Endothelial cell of umbilical vein (primary cell): ENCODE measurements at regions not wholly inside any gene's neighbourhood (a gene's known extent, or its start where the extent isn't known, plus 50 kb on each side); places are given as distances from the start of the nearest gene placed in this dataset.

Experiments
- BruUV-seq: library from RNA; stranded (reverse); fragments of 400-500 nt; replicated peaks from 2 replicates; lab custom pipeline; 2021; lab: Mats Ljungman, UMichigan
- CTCF ChIA-PET: fragments of 300-600, 350-600 bp; sonication (Branson Sonifier 250); formaldehyde crosslinking; loops from one replicate; lab custom pipeline; 2021; ENCODE audit warnings: antibody characterized with exemption, inconsistent platforms; lab: Charles Lee
- POLR2A ChIA-PET: fragments of 300-600, 350-600 bp; sonication (Branson Sonifier 250); formaldehyde crosslinking; loops from one replicate; lab custom pipeline; 2021; ENCODE audit warnings: antibody characterized with exemption, inconsistent platforms; lab: Charles Lee
- DNase-seq: peaks from one replicate; pipeline ENCODE4 v3.0.0-alpha.2; 2011; ENCODE audit warnings: low read depth, low spot score
- FAIRE-seq: peaks from 2 replicates; lab custom pipeline; 2011; peaks lifted over from hg19 to GRCh38; lab: Jason Lieb, UNC
- H2AFZ ChIP-seq: 2 replicates; pipeline ENCODE4 v1.6.0; 2012; ENCODE audit warnings: low read depth, low read length, control low read depth, inconsistent platforms
- H3K27ac ChIP-seq: 2 replicates; pipeline ENCODE4 v1.5.1; 2011; ENCODE audit warnings: low read depth, mild to moderate bottlenecking, control low read depth, low read length, moderate library complexity; ENCODE audit not compliant: insufficient read depth
- H3K27me3 ChIP-seq, 2 experiments: 2 replicates each; pipeline versions ENCODE4 v1.6.0 to v1.6.1; 2011; ENCODE audit warnings: low read length in 2 of 2, mixed read lengths in 1 of 2; ENCODE audit not compliant: control insufficient read depth in 2 of 2, insufficient read depth in 2 of 2
- H3K36me3 ChIP-seq, 2 experiments: 2 replicates in 1 of 2; 3 replicates in 1 of 2; pipeline ENCODE4 v1.5.1; 2011; ENCODE audit warnings: low read length in 2 of 2, mild to moderate bottlenecking in 1 of 2, moderate library complexity in 1 of 2; ENCODE audit not compliant: control insufficient read depth in 2 of 2, insufficient read depth in 2 of 2; ENCODE audit errors: extremely low read depth in 1 of 2
- H3K4me1 ChIP-seq: 3 replicates; pipeline ENCODE4 v1.5.1; 2011; ENCODE audit warnings: mild to moderate bottlenecking, low read length; ENCODE audit not compliant: control insufficient read depth, insufficient read depth; ENCODE audit errors: extremely low read depth
- H3K4me2 ChIP-seq: 2 replicates; pipeline ENCODE4 v1.6.1; 2011; ENCODE audit warnings: low read length, control low read depth, mixed read lengths; ENCODE audit not compliant: insufficient read depth
- H3K4me3 ChIP-seq, 3 experiments: fragments of 200-600 bp in 1 of 3; sonication (generic), shearing (Covaris generic) in 1 of 3; replicated peaks in 1 of 3; 2 replicates each; pipeline ENCODE4 v1.5.1; 2011 to 2016; ENCODE audit warnings: control low read depth in 3 of 3, low read length in 3 of 3, mild to moderate bottlenecking in 2 of 3, inconsistent platforms in 1 of 3, low read depth in 1 of 3, moderate library complexity in 1 of 3; ENCODE audit not compliant: insufficient read depth in 1 of 3
- H3K79me2 ChIP-seq: 2 replicates; pipeline ENCODE4 v1.6.0; 2012; ENCODE audit warnings: low read length, inconsistent platforms; ENCODE audit not compliant: control insufficient read depth, insufficient read depth
- H3K9ac ChIP-seq: replicated peaks from 2 replicates; pipeline ENCODE3; 2011; ENCODE audit warnings: low read length, control low read depth; ENCODE audit not compliant: insufficient read depth; ENCODE audit errors: extremely low read depth
- H3K9me1 ChIP-seq: replicated peaks from 3 replicates; pipeline ENCODE4 v1.6.0; 2011; ENCODE audit warnings: mild to moderate bottlenecking, low read length; ENCODE audit not compliant: control insufficient read depth, insufficient read depth; ENCODE audit errors: extremely low read depth
- H3K9me3 ChIP-seq: replicated peaks from 2 replicates; pipeline ENCODE4 v1.5.1; 2012; ENCODE audit warnings: low read length, inconsistent platforms; ENCODE audit not compliant: control insufficient read depth, insufficient read depth
- H4K20me1 ChIP-seq: replicated peaks from 2 replicates; pipeline ENCODE3; 2011; ENCODE audit warnings: mild to moderate bottlenecking, low read length; ENCODE audit not compliant: control insufficient read depth, insufficient read depth; ENCODE audit errors: extremely low read depth
- CTCF ChIP-seq, 2 donors: IDR thresholded peaks; 1 replicate in 1 of 2; 2 replicates in 1 of 2; pipeline ENCODE4 v1.5.1; 2011; ENCODE audit warnings: low read length in 2 of 2, mild to moderate bottlenecking in 2 of 2, moderate library complexity in 2 of 2, control low read depth in 1 of 2, inconsistent platforms in 1 of 2, low read depth in 1 of 2; ENCODE audit not compliant: insufficient read depth in 1 of 2; ENCODE audit errors: extremely low read depth in 1 of 2
- GATA2 ChIP-seq: IDR thresholded peaks from 2 replicates; pipeline ENCODE4 v1.7.0; 2011; ENCODE audit warnings: low read depth, mild to moderate bottlenecking, moderate library complexity, mixed read lengths, low read length; ENCODE audit not compliant: insufficient read length, insufficient read depth
- dilution Hi-C: fragments of 300-500 bp; cut with MboI; formaldehyde crosslinking; loops from one replicate; pipeline ENCODE4 v1.15.0; 2019; ENCODE audit warnings: low sequenced_read_pairs; ENCODE audit not compliant: extremely low pct_ligation_motif_present
- intact Hi-C: fragments of 100-400 bp; cut with micrococcal nuclease; formaldehyde crosslinking; loops from one replicate; pipeline ENCODE4 v1.10.0; 2022

DNA sequence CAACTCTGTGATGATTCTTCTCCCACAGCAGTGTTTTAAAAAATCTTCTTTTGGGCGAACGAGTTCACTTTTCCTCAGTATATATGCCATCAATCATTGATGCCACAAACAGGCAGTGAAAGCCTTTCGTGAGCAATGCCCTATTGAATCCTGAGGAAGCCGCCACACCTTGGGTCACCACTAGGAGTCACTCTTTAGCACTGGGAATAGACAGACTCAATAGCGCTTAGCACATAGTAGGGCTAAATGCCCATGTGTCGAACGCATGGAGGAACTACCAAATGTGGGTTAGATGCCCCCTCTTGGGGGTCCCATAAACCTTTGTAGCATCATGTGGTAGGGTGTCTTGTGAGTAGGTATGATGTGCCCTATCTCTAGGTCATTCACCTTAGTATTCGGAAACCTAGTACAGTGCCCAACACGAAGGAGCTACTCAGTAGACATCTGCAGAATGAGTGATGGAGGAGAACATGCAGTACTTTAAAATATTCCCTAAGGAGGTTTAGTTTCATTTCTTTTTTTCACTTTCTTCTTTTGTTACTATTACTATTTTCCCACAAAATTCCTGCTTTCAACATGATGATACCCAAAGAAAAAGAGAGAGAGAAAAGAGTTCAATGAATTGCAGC, 603.7 kb downstream of the BNC2 start:
- intact Hi-C loops (loop anchor here (10.0 kb wide), 1 partner anchor 458 kb away; no protein-coding TSS in a partner anchor), dilution Hi-C loops (no loop called here)
- DNase-seq (no peak), FAIRE-seq (no peak)
- no peaks in the 10 kb centered on the region for H3K9me3 ChIP-seq
- H3K4me1 ChIP-seq, result no peaks in the 10 kb centered on the region
- POLR2A ChIA-PET, result no interaction called here
- TF ChIP-seq CTCF (IDR thresholded peaks at IDR 0.05; ENCODE audit: extremely low read depth in 1 of 2, insufficient read depth in 1 of 2, low read depth in 1 of 2, low read length in 2 of 2) (peak; percentile 33 to 56), GATA2 (no peak)
- BruUV-seq, result no TSS peak
- CTCF ChIA-PET, result interaction anchor here (1.0 to 2.8 kb wide), 7 partner anchors 9 to 738 kb away, joined by 3 to 15 read pairs (median 4); no protein-coding TSS in a partner anchor
- H3K36me3 ChIP-seq, result no peaks in the 10 kb centered on the region
- no peak overlapping the region for H3K9ac ChIP-seq
- no peaks in the 10 kb centered on the region for H4K20me1 ChIP-seq
- no peaks in the 10 kb centered on the region for H3K79me2 ChIP-seq
- H3K4me2 ChIP-seq, result peak overlapping the region; percentile 23
- no peaks in the 10 kb centered on the region for H3K9me1 ChIP-seq
- no peaks in the 10 kb centered on the region for H3K27me3 ChIP-seq
- H3K4me3 ChIP-seq, result peak overlapping the region in 1 of 3 experiments; percentile 32
- H3K27ac ChIP-seq, result no peak overlapping the region
- no peak overlapping the region for H2AFZ ChIP-seq
